Kasumi-1 (cell line): ENCODE measurements at regions not wholly inside any gene's neighbourhood (a gene's known extent, or its start where the extent isn't known, plus 50 kb on each side); places are given as distances from the start of the nearest gene placed in this dataset.

Source experiments
- DNase-seq, 2 experiments: peaks; one replicate each; lab custom pipeline; 2025; lab: John Stamatoyannopoulos, UW

DNA sequence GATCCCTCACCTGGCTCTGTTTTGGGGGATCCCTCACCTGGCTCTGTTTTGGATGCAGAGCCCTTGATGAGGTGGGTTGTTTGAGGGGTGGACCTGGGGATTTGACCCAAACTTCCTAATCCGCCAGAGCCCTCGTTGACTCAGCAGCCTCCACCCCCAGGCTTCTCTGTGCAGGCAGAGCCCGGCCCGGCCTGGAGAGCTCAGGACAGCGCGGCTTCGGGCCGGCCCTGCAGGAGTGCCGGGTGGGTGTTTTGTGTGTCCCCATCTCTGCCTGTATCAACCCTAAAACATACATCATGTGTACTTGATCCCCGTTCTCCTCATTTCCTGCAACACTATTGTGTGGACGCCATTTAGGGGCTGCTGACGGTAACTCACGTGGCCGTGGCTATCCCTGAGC lies 124.2 kb downstream of the SIK1 start:
- no peak for DNase-seq

DNA sequence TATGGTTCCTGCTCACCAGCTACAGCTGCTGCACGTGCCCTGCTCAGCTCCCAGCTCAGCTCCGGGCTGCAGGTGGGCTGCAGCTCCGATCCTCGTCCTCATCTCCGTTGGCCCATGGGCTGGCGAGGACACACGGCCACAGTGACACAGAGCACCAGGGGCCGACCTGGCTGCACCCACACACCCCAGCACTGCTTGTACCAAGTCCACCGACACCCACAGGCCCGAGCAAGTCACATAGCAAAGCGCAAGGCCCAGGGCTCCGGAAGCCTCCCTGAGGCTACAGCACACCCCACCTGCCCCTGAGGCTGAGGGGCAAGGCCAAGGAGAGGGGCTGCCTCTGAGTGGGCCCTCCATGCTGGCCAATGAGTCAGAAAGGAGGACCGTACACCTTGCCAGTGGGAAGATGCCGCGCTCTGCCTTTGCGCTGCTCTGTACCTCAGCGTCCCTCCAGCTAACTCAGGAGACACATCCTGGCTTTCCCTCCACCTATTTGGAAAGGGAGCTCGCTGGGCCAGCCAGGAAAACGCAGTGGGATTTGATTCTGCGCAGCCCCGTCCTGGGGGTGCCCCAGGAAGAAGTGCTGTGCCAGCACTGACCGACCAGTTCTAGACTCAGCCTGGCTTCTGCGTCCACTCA lies 124.8 kb downstream of the SIK1 start:
- DNase-seq, result no peak

DNA sequence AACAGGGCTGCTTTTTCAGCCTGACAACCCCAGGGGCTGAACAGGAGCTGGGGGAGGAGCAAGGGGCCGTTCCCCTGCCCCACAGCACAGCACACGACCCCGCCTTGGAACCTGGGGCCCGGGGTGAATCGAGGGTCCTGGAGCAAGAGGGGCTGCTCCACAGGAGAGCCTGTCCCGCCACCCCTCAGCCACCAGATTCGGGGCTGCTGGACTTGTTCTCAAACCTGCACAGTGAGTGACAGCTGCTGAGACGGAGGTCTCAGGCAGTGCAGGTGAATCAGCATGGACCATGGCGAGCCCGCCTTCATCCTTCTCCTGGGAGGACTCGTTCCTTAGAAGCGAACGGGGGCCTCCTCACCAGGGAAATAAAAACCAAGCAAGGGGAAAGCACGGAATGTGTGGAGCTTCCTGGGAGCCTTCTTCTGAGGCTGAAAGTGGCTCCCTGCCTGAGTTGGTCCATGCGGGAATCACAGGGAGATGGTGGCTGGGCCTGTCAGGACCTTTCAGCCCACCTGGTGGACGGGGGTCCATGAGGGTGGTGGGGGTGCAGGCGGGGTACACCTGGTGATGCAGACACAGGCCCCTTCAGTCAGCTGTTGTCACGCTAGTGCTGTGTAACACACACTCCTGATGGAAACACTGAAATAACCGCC lies 125.4 kb downstream of the SIK1 start:
- DNase-seq, result no peak

DNA sequence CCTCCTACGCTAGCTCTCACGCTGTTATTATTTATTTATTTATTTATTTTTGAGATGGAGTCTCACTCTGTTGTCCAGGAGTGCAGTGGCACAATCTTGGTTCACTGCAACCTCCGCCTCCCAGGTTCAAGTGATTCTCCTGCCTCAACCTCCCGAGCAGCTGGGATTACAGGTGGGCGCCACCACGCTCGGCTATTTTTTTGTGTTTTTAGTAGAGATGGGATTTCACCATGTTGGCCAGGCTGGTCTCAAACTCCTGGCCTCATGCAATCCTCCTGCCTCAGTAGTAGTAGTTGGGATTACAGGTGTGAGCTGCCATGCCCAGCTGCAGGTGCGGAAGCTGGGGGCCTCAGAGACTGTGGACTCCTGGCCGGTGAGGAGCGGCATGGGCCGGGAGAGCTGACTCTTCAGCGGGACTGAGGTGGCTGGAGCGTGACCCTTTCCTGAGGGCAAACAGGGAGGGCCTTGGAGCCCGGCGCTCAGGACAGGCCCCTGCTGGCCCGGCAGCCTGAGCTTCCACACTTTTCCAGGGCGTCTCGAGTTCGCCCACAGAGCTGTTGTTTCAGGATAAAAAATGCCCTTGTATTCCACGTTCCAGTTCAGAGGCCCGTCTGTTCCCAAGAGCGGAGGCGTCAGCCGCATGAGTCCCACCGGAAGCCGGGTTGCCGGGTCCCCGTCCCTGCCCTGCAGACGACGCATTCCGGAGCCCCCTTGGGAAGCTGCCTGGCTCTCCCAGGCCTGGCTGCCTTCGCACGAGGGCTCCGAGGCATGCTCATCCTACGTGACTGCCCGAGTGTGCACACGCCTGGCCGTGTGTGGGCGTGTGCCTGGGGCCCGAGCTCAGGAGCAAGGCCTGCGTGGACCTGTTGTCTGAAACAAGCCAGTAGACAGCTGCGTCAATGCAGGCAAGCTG lies 126.2 kb downstream of the SIK1 start:
- no peak for DNase-seq

- DNase-seq, result no peak
Measured at GRCh38 chr21:43299441-43300277, 127.3 kb downstream of the SIK1 start.

GRCh38 chr21:43298546-43299440 lies 128.1 kb downstream of the SIK1 start:
- DNase-seq, result no peak

- DNase-seq, result no peak
Measured at GRCh38 chr21:43297989-43298388, 128.9 kb downstream of the SIK1 start.

- no peak for DNase-seq
Measured at GRCh38 chr21:43297391-43297981, 128.7 kb downstream of the CRYAA start.

GRCh38 chr21:43295066-43295958 lies 126.5 kb downstream of the CRYAA start:
- DNase-seq, result no peak

- DNase-seq, result no peak
Measured at GRCh38 chr21:43294194-43294902, 125.5 kb downstream of the CRYAA start.

DNA sequence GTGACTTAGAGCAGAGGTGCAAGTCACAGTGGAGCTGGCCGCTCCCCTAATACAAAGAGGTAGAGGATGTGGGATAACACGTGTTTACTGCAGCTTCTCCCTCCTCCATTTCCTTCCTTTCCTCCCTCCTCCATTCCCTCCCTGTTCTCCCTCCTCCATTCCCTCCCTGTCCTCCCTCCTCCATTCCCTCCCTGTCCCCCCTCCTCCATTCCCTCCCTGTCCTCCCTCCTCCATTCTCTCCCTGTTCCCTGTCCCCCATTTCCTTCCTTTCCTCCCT lies 124.0 kb downstream of the CRYAA start:
- DNase-seq, result no peak

DNA sequence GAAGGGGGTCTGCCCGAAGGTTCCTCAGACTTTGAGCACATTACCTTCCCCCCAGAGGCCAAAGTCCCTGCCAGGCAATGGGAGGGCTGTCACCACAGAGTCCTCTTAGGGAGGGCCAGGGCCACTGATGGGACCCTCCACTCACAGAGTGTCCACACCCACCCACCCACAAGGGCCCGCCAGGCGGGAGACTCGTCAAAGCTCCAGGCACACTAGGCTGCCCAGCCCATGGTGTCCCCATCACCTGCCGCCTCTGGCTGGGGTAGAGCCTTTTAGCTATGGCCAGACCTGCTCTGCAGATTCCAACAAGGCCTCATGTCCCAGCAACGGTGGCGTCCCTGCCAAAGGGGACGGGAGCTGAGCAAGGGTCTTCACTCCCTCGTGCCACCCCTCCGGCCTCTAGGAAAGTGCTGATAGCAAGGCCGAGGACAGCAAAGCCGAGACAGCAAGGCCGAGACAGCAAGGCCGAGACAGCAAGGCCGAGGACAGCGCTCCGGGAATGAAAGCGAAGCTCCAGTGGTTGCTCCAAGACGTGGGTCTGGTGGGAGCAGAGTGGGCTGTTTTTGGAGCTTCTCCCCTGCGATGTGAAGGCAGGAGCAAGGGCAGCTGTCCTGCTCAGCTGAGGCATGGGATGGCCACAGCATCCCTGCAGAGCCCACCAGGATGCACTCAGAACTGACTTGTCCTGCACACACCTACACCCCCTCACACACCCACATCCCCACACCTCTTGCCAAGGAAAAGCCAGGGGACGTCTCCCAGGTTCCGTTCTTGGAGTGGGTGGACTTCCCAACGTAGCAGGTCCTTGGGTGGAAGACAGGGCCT lies 123.4 kb downstream of the CRYAA start:
- no peak for DNase-seq

DNA sequence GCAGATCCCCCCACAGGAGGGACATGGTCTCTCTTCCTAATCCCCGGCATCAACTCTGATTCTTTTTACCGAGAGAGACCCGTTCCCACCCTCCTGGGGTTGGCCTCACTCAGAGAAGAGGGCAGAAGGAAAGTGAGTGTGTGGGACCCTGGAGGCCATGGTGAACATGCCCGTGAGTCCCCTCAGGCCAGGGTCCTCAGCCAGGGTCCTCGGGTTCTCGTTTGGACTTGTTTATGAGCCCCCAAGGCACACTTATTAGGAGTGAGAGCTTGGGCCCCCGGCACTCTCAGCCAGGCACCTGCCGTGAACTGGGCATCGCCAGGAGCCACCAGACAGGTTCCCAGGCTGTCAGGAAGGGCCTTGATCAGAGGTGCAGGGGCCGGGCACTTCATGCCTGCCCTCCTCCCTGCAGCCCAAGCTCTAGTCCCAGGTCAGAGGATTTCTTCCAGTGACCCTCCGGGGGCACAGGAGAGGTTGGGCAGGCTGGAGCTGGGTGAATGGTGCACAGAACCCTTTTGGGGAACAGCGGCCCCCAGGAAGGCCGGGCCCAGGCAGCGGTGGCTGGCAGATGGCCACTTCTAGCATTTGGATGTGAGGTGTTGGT lies 122.6 kb downstream of the CRYAA start:
- DNase-seq, result no peak

GRCh38 chr21:43290421-43291346 lies 121.9 kb downstream of the CRYAA start:
- DNase-seq, result peak in 1 of 2 experiments; percentile 0

- DNase-seq, result no peak
Measured at GRCh38 chr21:43289966-43290365, 121.2 kb downstream of the CRYAA start.

GRCh38 chr21:43289442-43289841 lies 120.6 kb downstream of the CRYAA start:
- DNase-seq, result no peak
